ENCODE measurements at regions not wholly inside any gene's neighbourhood (a gene's known extent, or its start where the extent isn't known, plus 50 kb on each side); places are given as distances from the start of the nearest gene placed in this dataset.

- H3K36me3 ChIP-seq (ENCODE audit: control insufficient read depth, insufficient read depth, low read length) = no peaks in the 10 kb centered on the region
- H3K4me1 ChIP-seq (ENCODE audit: control insufficient read depth, insufficient read depth, low read length) = no peaks in the 10 kb centered on the region
- no peak overlapping the region for H3K4me3 ChIP-seq (ENCODE audit: low read length)
- no peaks in the 10 kb centered on the region for H3K27me3 ChIP-seq (ENCODE audit: control insufficient read depth, insufficient read depth, low read length)
- H3K9ac ChIP-seq (ENCODE audit: low read length) = no peak overlapping the region
- no peaks in the 10 kb centered on the region for H3K9me3 ChIP-seq (ENCODE audit: control insufficient read depth, low read length)
Measured at GRCh38 chr7:68119411-68119810, 1122.8 kb downstream of the TYW1 start.

GRCh38 chr7:68121056-68121455 is 1124.4 kb downstream of the TYW1 start:
- no peaks in the 10 kb centered on the region for H3K4me1 ChIP-seq (ENCODE audit: control insufficient read depth, insufficient read depth, low read length)
- H3K9me3 ChIP-seq (ENCODE audit: control insufficient read depth, low read length) = no peaks in the 10 kb centered on the region
- no peak overlapping the region for H3K9ac ChIP-seq (ENCODE audit: low read length)
- no peaks in the 10 kb centered on the region for H3K36me3 ChIP-seq (ENCODE audit: control insufficient read depth, insufficient read depth, low read length)
- H3K27me3 ChIP-seq (ENCODE audit: control insufficient read depth, insufficient read depth, low read length) = no peaks in the 10 kb centered on the region
- H3K4me3 ChIP-seq (ENCODE audit: low read length) = no peak overlapping the region

- H3K4me3 ChIP-seq (ENCODE audit: low read length) = no peak overlapping the region
- H3K4me1 ChIP-seq (ENCODE audit: control insufficient read depth, insufficient read depth, low read length) = no peaks in the 10 kb centered on the region
- no peaks in the 10 kb centered on the region for H3K36me3 ChIP-seq (ENCODE audit: control insufficient read depth, insufficient read depth, low read length)
- no peak overlapping the region for H3K9ac ChIP-seq (ENCODE audit: low read length)
- no peaks in the 10 kb centered on the region for H3K27me3 ChIP-seq (ENCODE audit: control insufficient read depth, insufficient read depth, low read length)
- no peaks in the 10 kb centered on the region for H3K9me3 ChIP-seq (ENCODE audit: control insufficient read depth, low read length)
Measured at GRCh38 chr7:68121655-68122054, 1125.0 kb downstream of the TYW1 start.

GRCh38 chr7:68122801-68123200 is 1126.2 kb downstream of the TYW1 start:
- Histone ChIP-seq H3K4me1 (ENCODE audit: control insufficient read depth, insufficient read depth, low read length) (no peaks in the 10 kb centered on the region), H3K4me3 (ENCODE audit: low read length) (no peak overlapping the region), H3K9me3 (ENCODE audit: control insufficient read depth, low read length) (no peaks in the 10 kb centered on the region), H3K36me3 (ENCODE audit: control insufficient read depth, insufficient read depth, low read length) (no peaks in the 10 kb centered on the region), H3K27me3 (ENCODE audit: control insufficient read depth, insufficient read depth, low read length) (no peaks in the 10 kb centered on the region), H3K9ac (ENCODE audit: low read length) (no peak overlapping the region)

- Histone ChIP-seq H3K9me3 (ENCODE audit: control insufficient read depth, low read length) (no peaks in the 10 kb centered on the region), H3K4me3 (ENCODE audit: low read length) (no peak overlapping the region), H3K9ac (ENCODE audit: low read length) (no peak overlapping the region)
Measured at GRCh38 chr7:68125168-68125567, 1128.5 kb downstream of the TYW1 start.

GRCh38 chr7:68133045-68133444 is 1136.4 kb downstream of the TYW1 start:
- H3K4me3 ChIP-seq (ENCODE audit: low read length) = no peak overlapping the region
- H3K36me3 ChIP-seq (ENCODE audit: control insufficient read depth, insufficient read depth, low read length) = no peaks in the 10 kb centered on the region
- H3K27me3 ChIP-seq (ENCODE audit: control insufficient read depth, insufficient read depth, low read length) = no peaks in the 10 kb centered on the region
- H3K4me1 ChIP-seq (ENCODE audit: control insufficient read depth, insufficient read depth, low read length) = no peaks in the 10 kb centered on the region
- no peak overlapping the region for H3K9ac ChIP-seq (ENCODE audit: low read length)
- H3K9me3 ChIP-seq (ENCODE audit: control insufficient read depth, low read length) = no peaks in the 10 kb centered on the region

More at GRCh38 chr7:68125168-68125567, 1128.5 kb downstream of the TYW1 start:
- Histone ChIP-seq H3K4me1 (ENCODE audit: control insufficient read depth, insufficient read depth, low read length) (no peaks in the 10 kb centered on the region), H3K27me3 (ENCODE audit: control insufficient read depth, insufficient read depth, low read length) (no peaks in the 10 kb centered on the region), H3K36me3 (ENCODE audit: control insufficient read depth, insufficient read depth, low read length) (no peaks in the 10 kb centered on the region)

GRCh38 chr7:68143345-68143744 is 1146.7 kb downstream of the TYW1 start:
- Histone ChIP-seq H3K36me3 (ENCODE audit: control insufficient read depth, insufficient read depth, low read length) (no peaks in the 10 kb centered on the region), H3K9ac (ENCODE audit: low read length) (no peak overlapping the region), H3K9me3 (ENCODE audit: control insufficient read depth, low read length) (no peaks in the 10 kb centered on the region), H3K4me1 (ENCODE audit: control insufficient read depth, insufficient read depth, low read length) (no peaks in the 10 kb centered on the region), H3K27me3 (ENCODE audit: control insufficient read depth, insufficient read depth, low read length) (no peaks in the 10 kb centered on the region), H3K4me3 (ENCODE audit: low read length) (no peak overlapping the region)

GRCh38 chr7:68146983-68147382 is 1150.3 kb downstream of the TYW1 start:
- Histone ChIP-seq H3K36me3 (ENCODE audit: control insufficient read depth, insufficient read depth, low read length) (no peaks in the 10 kb centered on the region), H3K9ac (ENCODE audit: low read length) (no peak overlapping the region), H3K27me3 (ENCODE audit: control insufficient read depth, insufficient read depth, low read length) (no peaks in the 10 kb centered on the region), H3K9me3 (ENCODE audit: control insufficient read depth, low read length) (no peaks in the 10 kb centered on the region), H3K4me3 (ENCODE audit: low read length) (no peak overlapping the region), H3K4me1 (ENCODE audit: control insufficient read depth, insufficient read depth, low read length) (no peaks in the 10 kb centered on the region)

GRCh38 chr7:68147614-68148238 is 1151.1 kb downstream of the TYW1 start:
- H3K4me3 ChIP-seq (ENCODE audit: low read length) = no peak overlapping the region
- H3K9ac ChIP-seq (ENCODE audit: low read length) = no peak overlapping the region
- no peaks in the 10 kb centered on the region for H3K36me3 ChIP-seq (ENCODE audit: control insufficient read depth, insufficient read depth, low read length)
- H3K4me1 ChIP-seq (ENCODE audit: control insufficient read depth, insufficient read depth, low read length) = no peaks in the 10 kb centered on the region
- no peaks in the 10 kb centered on the region for H3K9me3 ChIP-seq (ENCODE audit: control insufficient read depth, low read length)
- no peaks in the 10 kb centered on the region for H3K27me3 ChIP-seq (ENCODE audit: control insufficient read depth, insufficient read depth, low read length)

GRCh38 chr7:68148440-68148839 is 1151.8 kb downstream of the TYW1 start:
- H3K36me3 ChIP-seq (ENCODE audit: control insufficient read depth, insufficient read depth, low read length) = no peaks in the 10 kb centered on the region
- H3K27me3 ChIP-seq (ENCODE audit: control insufficient read depth, insufficient read depth, low read length) = no peaks in the 10 kb centered on the region
- H3K9me3 ChIP-seq (ENCODE audit: control insufficient read depth, low read length) = no peaks in the 10 kb centered on the region
- H3K4me3 ChIP-seq (ENCODE audit: low read length) = no peak overlapping the region
- no peak overlapping the region for H3K9ac ChIP-seq (ENCODE audit: low read length)
- H3K4me1 ChIP-seq (ENCODE audit: control insufficient read depth, insufficient read depth, low read length) = no peaks in the 10 kb centered on the region

- Histone ChIP-seq H3K9me3 (ENCODE audit: control insufficient read depth, low read length) (no peaks in the 10 kb centered on the region), H3K36me3 (ENCODE audit: control insufficient read depth, insufficient read depth, low read length) (no peaks in the 10 kb centered on the region), H3K9ac (ENCODE audit: low read length) (no peak overlapping the region), H3K4me1 (ENCODE audit: control insufficient read depth, insufficient read depth, low read length) (no peaks in the 10 kb centered on the region), H3K27me3 (ENCODE audit: control insufficient read depth, insufficient read depth, low read length) (no peaks in the 10 kb centered on the region), H3K4me3 (ENCODE audit: low read length) (no peak overlapping the region)
Measured at GRCh38 chr7:68152205-68152604, 1155.6 kb downstream of the TYW1 start.

- Histone ChIP-seq H3K9me3 (ENCODE audit: control insufficient read depth, low read length) (no peaks in the 10 kb centered on the region), H3K4me3 (ENCODE audit: low read length) (no peak overlapping the region), H3K4me1 (ENCODE audit: control insufficient read depth, insufficient read depth, low read length) (no peaks in the 10 kb centered on the region), H3K27me3 (ENCODE audit: control insufficient read depth, insufficient read depth, low read length) (no peaks in the 10 kb centered on the region), H3K36me3 (ENCODE audit: control insufficient read depth, insufficient read depth, low read length) (no peaks in the 10 kb centered on the region), H3K9ac (ENCODE audit: low read length) (no peak overlapping the region)
Measured at GRCh38 chr7:68155676-68156075, 1159.0 kb downstream of the TYW1 start.
